ENCODE measurements at regions not wholly inside any gene's neighbourhood (a gene's known extent, or its start where the extent isn't known, plus 50 kb on each side); places are given as distances from the start of the nearest gene placed in this dataset.

DNA sequence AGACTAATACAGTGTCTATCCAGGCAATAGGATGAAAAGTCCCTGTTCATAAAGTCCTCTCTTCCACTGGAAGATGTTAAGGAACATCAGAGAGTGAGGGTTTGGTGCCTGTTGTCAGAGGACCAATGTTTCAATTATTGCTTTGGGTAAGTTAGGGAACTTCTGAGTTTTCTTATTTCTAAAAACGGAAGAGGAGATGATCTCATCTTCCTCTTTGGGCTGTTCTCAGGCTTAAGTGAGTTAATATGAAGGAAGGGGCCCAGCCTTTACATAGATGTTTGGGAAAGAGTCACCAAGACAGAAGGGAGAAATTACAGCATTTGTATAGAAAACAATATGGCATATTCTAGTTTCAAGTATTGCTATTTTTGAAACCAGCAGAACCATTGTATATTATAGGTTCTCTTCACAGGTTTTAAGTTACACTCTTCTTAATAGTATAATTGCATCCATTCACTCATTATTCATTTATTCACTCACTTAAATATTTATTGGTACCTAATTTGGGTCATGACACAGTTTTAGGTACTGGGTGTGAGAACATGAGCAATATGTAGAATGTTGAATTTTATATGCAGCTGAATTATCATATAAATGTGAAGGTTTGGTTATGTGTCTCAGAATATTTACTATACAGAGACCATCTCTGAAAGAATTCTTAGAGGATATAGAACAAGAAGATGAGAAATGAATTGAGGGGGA, 68.5 kb upstream of the LRIG3 start:
- DNase-seq = no peak
- intact Hi-C loops (cut with micrococcal nuclease) = no loop called here

More for the DNA sequence above, 68.5 kb upstream of the LRIG3 start:
- H2BK5ac ChIP-seq (ENCODE audit: low read depth, low read length, poor library complexity, severe bottlenecking) = no peak overlapping the region
- H3K4me2 ChIP-seq (ENCODE audit: low read depth, low read length) = no peak overlapping the region
- no peak overlapping the region for H3K4ac ChIP-seq (ENCODE audit: low read depth, low read length)
- in situ Hi-C loops (cut with MboI; ENCODE audit: low sequenced_read_pairs) = no loop called here
- no peaks in the 10 kb centered on the region for H3K36me3 ChIP-seq (ENCODE audit: control insufficient read depth, insufficient read depth, low read length)
- no peak for ATAC-seq (ENCODE audit: low read depth)
- H2BK120ac ChIP-seq (ENCODE audit: low read depth, low read length) = no peak overlapping the region
- H2AK5ac ChIP-seq (ENCODE audit: low read depth, low read length) = no peak overlapping the region
- H2AK9ac ChIP-seq (replicated peaks; ENCODE audit: low read depth, low read length, poor library complexity) = no peak overlapping the region
- H2BK15ac ChIP-seq (ENCODE audit: low read depth, low read length) = no peak overlapping the region
- no peak overlapping the region for H4K91ac ChIP-seq (ENCODE audit: insufficient read depth, low read depth, low read length)
- H3K9ac ChIP-seq (ENCODE audit: low read depth, low read length) = no peak overlapping the region
- no TSS peak for BruUV-seq (replicated peaks)
- H3K4me3 ChIP-seq (ENCODE audit: insufficient read depth, low read depth, low read length) = no peak overlapping the region
- no CpG with 5 or more reads among the region's 1 CpG for whole genome bisulfite sequencing, 2 experiments (ENCODE audit: extremely low coverage in 2 of 2, insufficient read length in 1 of 2)
- no peak overlapping the region for H3K27ac ChIP-seq (ENCODE audit: insufficient read depth, low read length)
- no peaks in the 10 kb centered on the region for H3K9me1 ChIP-seq (ENCODE audit: insufficient read depth, low read length)
- no peak overlapping the region for H3K14ac ChIP-seq (replicated peaks; ENCODE audit: low read depth, low read length)
- H4K8ac ChIP-seq (ENCODE audit: low read depth in 2 of 2, low read length in 2 of 2) = no peak overlapping the region
- POLR2A ChIA-PET (ENCODE audit: unreplicated experiment) = no interaction called here
- H3K79me1 ChIP-seq (ENCODE audit: low read depth in 1 of 2, low read length in 2 of 2) = no peaks in the 10 kb centered on the region
- no peak overlapping the region for H3K18ac ChIP-seq (ENCODE audit: low read depth, low read length)
- H3K23ac ChIP-seq (ENCODE audit: low read depth, low read length) = no peak overlapping the region
- H3K56ac ChIP-seq (ENCODE audit: extremely low read depth, insufficient read depth, low read length) = no peak overlapping the region
- H4K20me1 ChIP-seq (ENCODE audit: insufficient read depth, low read length) = no peaks in the 10 kb centered on the region
- CTCF ChIA-PET = no interaction called here
- no peaks in the 10 kb centered on the region for H3K27me3 ChIP-seq (ENCODE audit: control insufficient read depth, insufficient read depth, low read length)
- no peaks in the 10 kb centered on the region; the same call in 1 of the 2 replicates for H3K9me3 ChIP-seq (ENCODE audit: control insufficient read depth, insufficient read depth, low read length)
- TF ChIP-seq, protein P1, sequence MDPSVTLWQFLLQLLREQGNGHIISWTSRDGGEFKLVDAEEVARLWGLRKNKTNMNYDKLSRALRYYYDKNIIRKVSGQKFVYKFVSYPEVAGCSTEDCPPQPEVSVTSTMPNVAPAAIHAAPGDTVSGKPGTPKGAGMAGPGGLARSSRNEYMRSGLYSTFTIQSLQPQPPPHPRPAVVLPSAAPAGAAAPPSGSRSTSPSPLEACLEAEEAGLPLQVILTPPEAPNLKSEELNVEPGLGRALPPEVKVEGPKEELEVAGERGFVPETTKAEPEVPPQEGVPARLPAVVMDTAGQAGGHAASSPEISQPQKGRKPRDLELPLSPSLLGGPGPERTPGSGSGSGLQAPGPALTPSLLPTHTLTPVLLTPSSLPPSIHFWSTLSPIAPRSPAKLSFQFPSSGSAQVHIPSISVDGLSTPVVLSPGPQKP (IDR thresholded peaks at IDR 0.05; ENCODE audit: borderline replicate concordance, low read depth, low read length) = no peak
- no peak for TF ChIP-seq BHLHE40 (IDR thresholded peaks at IDR 0.05; ENCODE audit: low read depth, low read length)
- no peak for TF ChIP-seq MAZ (IDR thresholded peaks at IDR 0.05; ENCODE audit: borderline replicate concordance, low read depth, low read length)
- no peak for TF ChIP-seq CHD1 (IDR thresholded peaks at IDR 0.05; ENCODE audit: low read depth, low read length)
- no peak for TF ChIP-seq SMC3 (IDR thresholded peaks at IDR 0.05; ENCODE audit: low read depth, low read length)
- TF ChIP-seq, protein P2, sequence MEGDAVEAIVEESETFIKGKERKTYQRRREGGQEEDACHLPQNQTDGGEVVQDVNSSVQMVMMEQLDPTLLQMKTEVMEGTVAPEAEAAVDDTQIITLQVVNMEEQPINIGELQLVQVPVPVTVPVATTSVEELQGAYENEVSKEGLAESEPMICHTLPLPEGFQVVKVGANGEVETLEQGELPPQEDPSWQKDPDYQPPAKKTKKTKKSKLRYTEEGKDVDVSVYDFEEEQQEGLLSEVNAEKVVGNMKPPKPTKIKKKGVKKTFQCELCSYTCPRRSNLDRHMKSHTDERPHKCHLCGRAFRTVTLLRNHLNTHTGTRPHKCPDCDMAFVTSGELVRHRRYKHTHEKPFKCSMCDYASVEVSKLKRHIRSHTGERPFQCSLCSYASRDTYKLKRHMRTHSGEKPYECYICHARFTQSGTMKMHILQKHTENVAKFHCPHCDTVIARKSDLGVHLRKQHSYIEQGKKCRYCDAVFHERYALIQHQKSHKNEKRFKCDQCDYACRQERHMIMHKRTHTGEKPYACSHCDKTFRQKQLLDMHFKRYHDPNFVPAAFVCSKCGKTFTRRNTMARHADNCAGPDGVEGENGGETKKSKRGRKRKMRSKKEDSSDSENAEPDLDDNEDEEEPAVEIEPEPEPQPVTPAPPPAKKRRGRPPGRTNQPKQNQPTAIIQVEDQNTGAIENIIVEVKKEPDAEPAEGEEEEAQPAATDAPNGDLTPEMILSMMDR (conservative IDR thresholded peaks at IDR 0.05; ENCODE audit: low read depth, low read length) = no peak
- no peak for TF ChIP-seq RAD21 (IDR thresholded peaks at IDR 0.05; ENCODE audit: low read length)
- TF ChIP-seq RFX5 (IDR thresholded peaks at IDR 0.05; ENCODE audit: low read depth, low read length) = no peak
- TF ChIP-seq POLR2A (IDR thresholded peaks at IDR 0.05; ENCODE audit: low read depth, low read length) = no peak
- no peak for TF ChIP-seq CEBPB (IDR thresholded peaks at IDR 0.05; ENCODE audit: low read depth, low read length)
- no peak for TF ChIP-seq NFE2L2 (IDR thresholded peaks at IDR 0.05; ENCODE audit: low read depth, low read length)
- no peak for TF ChIP-seq FOS (IDR thresholded peaks at IDR 0.05; ENCODE audit: low read depth, low read length)
- TF ChIP-seq MXI1 (IDR thresholded peaks at IDR 0.05; ENCODE audit: borderline replicate concordance, low read depth, low read length) = no peak
- no peak for TF ChIP-seq MAFK (IDR thresholded peaks at IDR 0.05; ENCODE audit: low read depth, low read length)
- TF ChIP-seq, protein P3, sequence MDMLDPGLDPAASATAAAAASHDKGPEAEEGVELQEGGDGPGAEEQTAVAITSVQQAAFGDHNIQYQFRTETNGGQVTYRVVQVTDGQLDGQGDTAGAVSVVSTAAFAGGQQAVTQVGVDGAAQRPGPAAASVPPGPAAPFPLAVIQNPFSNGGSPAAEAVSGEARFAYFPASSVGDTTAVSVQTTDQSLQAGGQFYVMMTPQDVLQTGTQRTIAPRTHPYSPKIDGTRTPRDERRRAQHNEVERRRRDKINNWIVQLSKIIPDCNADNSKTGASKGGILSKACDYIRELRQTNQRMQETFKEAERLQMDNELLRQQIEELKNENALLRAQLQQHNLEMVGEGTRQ (IDR thresholded peaks at IDR 0.05; ENCODE audit: low read depth, low read length) = no peak
- no peak for TF ChIP-seq RCOR1 (IDR thresholded peaks at IDR 0.05; ENCODE audit: insufficient replicate concordance, low read length)
- no peak overlapping the region for H2BK20ac ChIP-seq (ENCODE audit: low read depth, low read length)
- dilution Hi-C loops (cut with HindIII; ENCODE audit: low sequenced_read_pairs, unreplicated experiment) = no loop called here
- H2AFZ ChIP-seq (replicated peaks; ENCODE audit: low read length, poor library complexity) = no peak overlapping the region
- no peaks in the 10 kb centered on the region for H3K4me1 ChIP-seq (ENCODE audit: control insufficient read depth, insufficient read depth, low read length)
- H4K5ac ChIP-seq (ENCODE audit: low read depth, low read length) = no peak overlapping the region

All from IMR-90 (cell line).